ENCODE measurements at regions not wholly inside any gene's neighbourhood (a gene's known extent, or its start where the extent isn't known, plus 50 kb on each side); places are given as distances from the start of the nearest gene placed in this dataset.

DNA sequence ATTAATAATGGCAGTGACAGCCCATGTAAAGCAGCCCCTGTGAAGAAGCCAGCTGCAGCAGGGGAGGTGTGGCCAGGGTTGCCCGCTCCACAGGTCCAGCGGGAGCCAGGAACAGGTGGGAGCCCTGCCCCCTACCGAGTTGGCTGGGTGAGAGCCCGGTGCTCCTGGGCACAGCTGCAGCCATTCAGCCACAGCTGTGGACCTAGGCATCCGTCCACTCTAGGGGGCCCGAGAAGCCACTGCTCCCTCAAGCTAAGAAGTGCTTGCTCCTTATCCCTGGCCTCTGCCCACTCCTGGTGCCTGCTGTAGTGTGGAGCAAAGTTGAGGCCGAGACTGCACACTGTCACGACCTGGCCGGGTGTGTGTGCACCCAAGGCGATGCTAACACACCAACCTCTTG is 1469.0 kb downstream of the PCDH7 start:
- intact Hi-C loops (cut with DNase I; ENCODE audit: low total_unique reads): no loop called here
- Histone ChIP-seq H3K9me3 (no peaks in the 10 kb centered on the region), H3K4me3 (no peak overlapping the region), H3K27me3 (no peaks in the 10 kb centered on the region), H3K4me1 (peaks cover 6% of the 10 kb centered on the region), H3K27ac (no peak overlapping the region), H3K36me3 (ENCODE audit: low read depth, missing control alignments) (no peaks in the 10 kb centered on the region)
- no peak for DNase-seq
- no peak for TF ChIP-seq POLR2A (IDR thresholded peaks at IDR 0.05)
- TF ChIP-seq, protein P1, sequence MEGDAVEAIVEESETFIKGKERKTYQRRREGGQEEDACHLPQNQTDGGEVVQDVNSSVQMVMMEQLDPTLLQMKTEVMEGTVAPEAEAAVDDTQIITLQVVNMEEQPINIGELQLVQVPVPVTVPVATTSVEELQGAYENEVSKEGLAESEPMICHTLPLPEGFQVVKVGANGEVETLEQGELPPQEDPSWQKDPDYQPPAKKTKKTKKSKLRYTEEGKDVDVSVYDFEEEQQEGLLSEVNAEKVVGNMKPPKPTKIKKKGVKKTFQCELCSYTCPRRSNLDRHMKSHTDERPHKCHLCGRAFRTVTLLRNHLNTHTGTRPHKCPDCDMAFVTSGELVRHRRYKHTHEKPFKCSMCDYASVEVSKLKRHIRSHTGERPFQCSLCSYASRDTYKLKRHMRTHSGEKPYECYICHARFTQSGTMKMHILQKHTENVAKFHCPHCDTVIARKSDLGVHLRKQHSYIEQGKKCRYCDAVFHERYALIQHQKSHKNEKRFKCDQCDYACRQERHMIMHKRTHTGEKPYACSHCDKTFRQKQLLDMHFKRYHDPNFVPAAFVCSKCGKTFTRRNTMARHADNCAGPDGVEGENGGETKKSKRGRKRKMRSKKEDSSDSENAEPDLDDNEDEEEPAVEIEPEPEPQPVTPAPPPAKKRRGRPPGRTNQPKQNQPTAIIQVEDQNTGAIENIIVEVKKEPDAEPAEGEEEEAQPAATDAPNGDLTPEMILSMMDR (IDR thresholded peaks at IDR 0.05): no peak
- WGBS, 2 donors: 87 to 88% methylated on average over 8 to 10 of the region's 10 CpGs

DNA sequence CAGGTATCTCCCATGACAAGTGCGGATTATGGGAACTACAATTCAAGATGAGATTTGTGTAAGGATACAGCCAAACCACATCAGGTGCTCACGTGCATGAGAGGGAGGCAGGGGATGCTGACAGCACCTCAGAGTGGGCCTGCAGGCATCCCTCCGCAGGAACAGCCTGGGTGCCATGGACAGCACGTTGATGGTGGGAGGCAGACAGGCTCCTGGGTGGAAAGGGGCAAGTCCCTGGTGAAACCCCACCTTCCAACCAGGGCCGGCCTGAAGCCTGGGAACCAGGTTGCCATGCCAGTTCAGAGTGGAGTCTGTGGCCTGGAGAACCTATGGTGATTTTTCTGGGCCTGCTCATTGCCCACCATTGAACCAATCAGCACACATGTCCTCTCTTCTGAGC is 1469.6 kb downstream of the PCDH7 start:
- 99 to 100% methylated on average over 5 of the region's 5 CpGs for WGBS, 2 donors
- intact Hi-C loops (cut with DNase I; ENCODE audit: low total_unique reads): no loop called here
- no peak overlapping the region for H3K4me3 ChIP-seq
- H3K27ac ChIP-seq: no peak overlapping the region
- H3K27me3 ChIP-seq: no peaks in the 10 kb centered on the region
- no peak for DNase-seq
- H3K4me1 ChIP-seq: peaks cover 6% of the 10 kb centered on the region
- no peak for TF ChIP-seq POLR2A (IDR thresholded peaks at IDR 0.05)
- TF ChIP-seq, protein P1 (IDR thresholded peaks at IDR 0.05): no peak
- no peaks in the 10 kb centered on the region for H3K36me3 ChIP-seq (ENCODE audit: low read depth, missing control alignments)
- no peaks in the 10 kb centered on the region for H3K9me3 ChIP-seq

DNA sequence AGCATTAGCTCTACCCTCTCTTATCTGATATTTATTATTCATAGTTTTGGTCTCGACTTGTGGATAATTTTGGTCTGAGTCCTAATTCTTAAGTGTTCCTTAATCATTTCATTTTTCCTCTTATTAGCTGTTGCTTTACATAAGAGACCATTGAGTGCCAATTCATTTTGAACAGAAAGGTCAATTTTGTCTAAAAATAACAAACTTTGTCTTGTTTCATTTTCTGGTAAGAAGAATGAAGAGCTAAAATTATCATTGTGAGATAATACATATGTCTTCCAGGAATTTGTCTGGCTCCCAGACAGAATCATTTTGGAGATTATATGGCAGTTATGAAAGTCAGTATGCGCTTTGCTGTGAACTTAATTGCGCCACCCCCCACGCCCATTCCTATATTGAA is 1471.8 kb downstream of the PCDH7 start:
- 50 to 53% methylated on average over 4 of the region's 4 CpGs for WGBS, 2 donors
- no peak for DNase-seq
- Histone ChIP-seq H3K9me3 (no peaks in the 10 kb centered on the region), H3K27me3 (no peaks in the 10 kb centered on the region), H3K4me1 (peaks cover 6% of the 10 kb centered on the region), H3K27ac (no peak overlapping the region), H3K36me3 (ENCODE audit: low read depth, missing control alignments) (no peaks in the 10 kb centered on the region), H3K4me3 (no peak overlapping the region)
- TF ChIP-seq, protein P1 (IDR thresholded peaks at IDR 0.05): no peak
- TF ChIP-seq POLR2A (IDR thresholded peaks at IDR 0.05): no peak
- intact Hi-C loops (cut with DNase I; ENCODE audit: low total_unique reads): no loop called here

DNA sequence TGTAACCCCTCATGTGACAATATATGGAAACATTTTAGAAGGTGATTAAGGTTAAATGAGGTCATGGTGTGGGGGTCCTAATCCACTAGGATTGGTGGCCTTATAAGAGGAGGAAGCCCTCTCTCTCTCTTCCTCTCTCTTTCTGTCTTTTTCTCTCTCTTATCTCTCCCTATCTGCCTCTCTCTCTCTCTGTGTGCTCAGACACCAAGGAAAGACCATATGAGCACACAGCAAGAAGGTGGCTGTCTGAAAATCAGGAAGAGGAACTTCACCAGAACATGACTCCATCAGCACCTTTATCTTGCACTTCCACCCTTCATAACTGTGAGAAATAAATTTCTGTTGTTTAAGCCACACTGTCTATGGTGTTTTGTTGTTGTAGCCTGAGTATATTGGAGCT is 1472.2 kb downstream of the PCDH7 start:
- Histone ChIP-seq H3K36me3 (ENCODE audit: low read depth, missing control alignments) (no peaks in the 10 kb centered on the region), H3K27ac (no peak overlapping the region), H3K27me3 (no peaks in the 10 kb centered on the region), H3K9me3 (no peaks in the 10 kb centered on the region), H3K4me3 (no peak overlapping the region), H3K4me1 (peaks cover 6% of the 10 kb centered on the region)
- no peak for DNase-seq
- intact Hi-C loops (cut with DNase I; ENCODE audit: low total_unique reads): no loop called here
- TF ChIP-seq POLR2A (IDR thresholded peaks at IDR 0.05): no peak
- TF ChIP-seq, protein P1 (IDR thresholded peaks at IDR 0.05): no peak

DNA sequence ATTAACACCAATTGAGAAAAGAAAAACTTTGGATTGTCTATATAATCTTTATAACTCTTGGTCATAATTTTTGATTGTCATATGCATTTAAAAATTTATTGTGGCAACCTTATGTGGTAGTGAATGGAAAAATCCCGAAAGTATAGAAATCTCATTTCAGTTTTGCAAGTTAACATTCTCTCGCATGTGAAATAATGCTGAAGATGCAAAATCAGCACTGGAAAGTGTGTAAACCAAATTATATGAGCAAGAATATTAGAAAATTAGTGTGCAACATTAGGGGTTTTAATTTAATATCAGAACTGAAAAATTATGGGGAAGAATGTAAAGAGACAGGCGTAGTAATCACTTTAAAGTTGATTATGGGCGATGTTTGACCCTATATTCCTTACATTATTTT is 1472.8 kb downstream of the PCDH7 start:
- TF ChIP-seq, protein P1 (IDR thresholded peaks at IDR 0.05): no peak
- TF ChIP-seq POLR2A (IDR thresholded peaks at IDR 0.05): no peak
- Histone ChIP-seq H3K27me3 (no peaks in the 10 kb centered on the region), H3K9me3 (no peaks in the 10 kb centered on the region), H3K4me1 (peaks cover 6% of the 10 kb centered on the region), H3K4me3 (no peak overlapping the region), H3K36me3 (ENCODE audit: low read depth, missing control alignments) (no peaks in the 10 kb centered on the region), H3K27ac (no peak overlapping the region)
- no peak for DNase-seq
- intact Hi-C loops (cut with DNase I; ENCODE audit: low total_unique reads): no loop called here
- 89 to 94% methylated on average over 4 of the region's 4 CpGs for WGBS, 2 donors
